C4-2B (cell line): ENCODE measurements at regions not wholly inside any gene's neighbourhood (a gene's known extent, or its start where the extent isn't known, plus 50 kb on each side); places are given as distances from the start of the nearest gene placed in this dataset.

Experiments used
- ZFX ChIP-seq: fragments of 450-650 bp; IDR thresholded peaks from 2 replicates; pipeline ENCODE4 v1.6.1; 2017
- TF ChIP-seq, protein P1 (sequence below): fragments of 450-650 bp; conservative IDR thresholded peaks from 2 replicates; pipeline ENCODE4 v1.5.1; 2017; ENCODE audit warnings: mild to moderate bottlenecking

DNA sequence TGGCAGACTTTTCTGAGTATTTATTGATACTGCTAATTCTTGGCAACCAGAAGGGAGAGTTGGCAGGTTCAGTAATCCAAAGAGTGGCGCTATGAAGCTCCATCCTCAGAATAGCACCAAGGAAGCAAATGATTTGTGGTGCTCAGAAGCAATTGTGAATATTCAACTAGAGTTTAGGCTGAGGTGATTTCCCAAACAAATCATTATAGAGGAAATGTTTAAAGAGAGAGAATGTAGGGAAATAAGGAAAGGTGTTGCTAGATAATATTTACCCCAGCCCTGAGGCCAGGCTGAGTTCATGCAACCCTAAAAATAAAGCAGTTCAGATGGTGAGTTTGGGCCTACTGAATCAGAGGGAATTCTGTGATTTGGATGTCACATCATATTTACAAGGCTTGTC is 363.4 kb upstream of the PLXNA2 start:
- TF ChIP-seq, protein P1, sequence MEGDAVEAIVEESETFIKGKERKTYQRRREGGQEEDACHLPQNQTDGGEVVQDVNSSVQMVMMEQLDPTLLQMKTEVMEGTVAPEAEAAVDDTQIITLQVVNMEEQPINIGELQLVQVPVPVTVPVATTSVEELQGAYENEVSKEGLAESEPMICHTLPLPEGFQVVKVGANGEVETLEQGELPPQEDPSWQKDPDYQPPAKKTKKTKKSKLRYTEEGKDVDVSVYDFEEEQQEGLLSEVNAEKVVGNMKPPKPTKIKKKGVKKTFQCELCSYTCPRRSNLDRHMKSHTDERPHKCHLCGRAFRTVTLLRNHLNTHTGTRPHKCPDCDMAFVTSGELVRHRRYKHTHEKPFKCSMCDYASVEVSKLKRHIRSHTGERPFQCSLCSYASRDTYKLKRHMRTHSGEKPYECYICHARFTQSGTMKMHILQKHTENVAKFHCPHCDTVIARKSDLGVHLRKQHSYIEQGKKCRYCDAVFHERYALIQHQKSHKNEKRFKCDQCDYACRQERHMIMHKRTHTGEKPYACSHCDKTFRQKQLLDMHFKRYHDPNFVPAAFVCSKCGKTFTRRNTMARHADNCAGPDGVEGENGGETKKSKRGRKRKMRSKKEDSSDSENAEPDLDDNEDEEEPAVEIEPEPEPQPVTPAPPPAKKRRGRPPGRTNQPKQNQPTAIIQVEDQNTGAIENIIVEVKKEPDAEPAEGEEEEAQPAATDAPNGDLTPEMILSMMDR = no peak
- no peak for TF ChIP-seq ZFX
